ENCODE measurements at regions not wholly inside any gene's neighbourhood (a gene's known extent, or its start where the extent isn't known, plus 50 kb on each side); places are given as distances from the start of the nearest gene placed in this dataset.

DNA sequence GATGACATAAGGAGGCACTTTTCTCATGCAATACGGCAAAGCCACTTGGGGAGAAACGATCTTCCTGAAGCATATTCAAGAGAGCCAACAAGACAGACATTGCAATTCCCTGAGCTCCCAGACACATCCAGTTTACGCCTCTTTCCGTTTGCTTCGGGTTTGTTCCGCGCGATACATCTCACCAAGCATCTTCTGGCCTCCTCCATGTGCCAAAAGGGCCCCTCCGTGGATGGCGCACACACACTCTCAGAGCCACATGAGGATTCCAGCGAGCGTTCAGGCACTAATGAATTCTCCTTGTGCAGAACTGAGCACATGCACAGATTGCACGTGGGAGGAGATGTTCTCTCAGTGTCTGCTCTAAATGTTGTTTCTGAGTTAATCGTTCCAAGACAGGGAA is 146.7 kb upstream of the SHISA6 start:
- Histone ChIP-seq H3K4me3 (ENCODE audit: low read depth in 1 of 3, low read length in 3 of 3) (no peak overlapping the region), H3K9me3 (ENCODE audit: control insufficient read depth in 4 of 4, low read length in 3 of 4) (peaks cover 0 to 2% (median 0%) of the 10 kb centered on the region in 4 donors), H3K4me1 (ENCODE audit: control insufficient read depth in 4 of 4, insufficient read depth in 4 of 4, low read length in 3 of 4) (no peaks in the 10 kb centered on the region), H3K9ac (ENCODE audit: low read depth in 1 of 2, low read length in 2 of 2) (no peak overlapping the region), H3K27me3 (ENCODE audit: control insufficient read depth in 4 of 4, insufficient read depth in 4 of 4, low read length in 3 of 4) (no peaks in the 10 kb centered on the region), H3K27ac (ENCODE audit: low read depth in 1 of 2, low read length in 2 of 2) (no peak overlapping the region), H3K36me3 (ENCODE audit: control insufficient read depth in 4 of 4, insufficient read depth in 3 of 4, low read depth in 1 of 4, low read length in 3 of 4) (no peaks in the 10 kb centered on the region)
- TF ChIP-seq, protein P1, sequence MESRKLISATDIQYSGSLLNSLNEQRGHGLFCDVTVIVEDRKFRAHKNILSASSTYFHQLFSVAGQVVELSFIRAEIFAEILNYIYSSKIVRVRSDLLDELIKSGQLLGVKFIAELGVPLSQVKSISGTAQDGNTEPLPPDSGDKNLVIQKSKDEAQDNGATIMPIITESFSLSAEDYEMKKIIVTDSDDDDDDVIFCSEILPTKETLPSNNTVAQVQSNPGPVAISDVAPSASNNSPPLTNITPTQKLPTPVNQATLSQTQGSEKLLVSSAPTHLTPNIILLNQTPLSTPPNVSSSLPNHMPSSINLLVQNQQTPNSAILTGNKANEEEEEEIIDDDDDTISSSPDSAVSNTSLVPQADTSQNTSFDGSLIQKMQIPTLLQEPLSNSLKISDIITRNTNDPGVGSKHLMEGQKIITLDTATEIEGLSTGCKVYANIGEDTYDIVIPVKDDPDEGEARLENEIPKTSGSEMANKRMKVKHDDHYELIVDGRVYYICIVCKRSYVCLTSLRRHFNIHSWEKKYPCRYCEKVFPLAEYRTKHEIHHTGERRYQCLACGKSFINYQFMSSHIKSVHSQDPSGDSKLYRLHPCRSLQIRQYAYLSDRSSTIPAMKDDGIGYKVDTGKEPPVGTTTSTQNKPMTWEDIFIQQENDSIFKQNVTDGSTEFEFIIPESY (IDR thresholded peaks at IDR 0.05), result no peak
- TF ChIP-seq FOXA1 (IDR thresholded peaks at IDR 0.05) (no peak), HNF4G (IDR thresholded peaks at IDR 0.05) (no peak), RAD21 (IDR thresholded peaks at IDR 0.05) (no peak), RXRA (IDR thresholded peaks at IDR 0.05) (no peak)
- TF ChIP-seq, protein P2, sequence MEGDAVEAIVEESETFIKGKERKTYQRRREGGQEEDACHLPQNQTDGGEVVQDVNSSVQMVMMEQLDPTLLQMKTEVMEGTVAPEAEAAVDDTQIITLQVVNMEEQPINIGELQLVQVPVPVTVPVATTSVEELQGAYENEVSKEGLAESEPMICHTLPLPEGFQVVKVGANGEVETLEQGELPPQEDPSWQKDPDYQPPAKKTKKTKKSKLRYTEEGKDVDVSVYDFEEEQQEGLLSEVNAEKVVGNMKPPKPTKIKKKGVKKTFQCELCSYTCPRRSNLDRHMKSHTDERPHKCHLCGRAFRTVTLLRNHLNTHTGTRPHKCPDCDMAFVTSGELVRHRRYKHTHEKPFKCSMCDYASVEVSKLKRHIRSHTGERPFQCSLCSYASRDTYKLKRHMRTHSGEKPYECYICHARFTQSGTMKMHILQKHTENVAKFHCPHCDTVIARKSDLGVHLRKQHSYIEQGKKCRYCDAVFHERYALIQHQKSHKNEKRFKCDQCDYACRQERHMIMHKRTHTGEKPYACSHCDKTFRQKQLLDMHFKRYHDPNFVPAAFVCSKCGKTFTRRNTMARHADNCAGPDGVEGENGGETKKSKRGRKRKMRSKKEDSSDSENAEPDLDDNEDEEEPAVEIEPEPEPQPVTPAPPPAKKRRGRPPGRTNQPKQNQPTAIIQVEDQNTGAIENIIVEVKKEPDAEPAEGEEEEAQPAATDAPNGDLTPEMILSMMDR (IDR thresholded peaks at IDR 0.05; ENCODE audit: low read depth, low read length, missing input control), result no peak
- TF ChIP-seq, protein P3, sequence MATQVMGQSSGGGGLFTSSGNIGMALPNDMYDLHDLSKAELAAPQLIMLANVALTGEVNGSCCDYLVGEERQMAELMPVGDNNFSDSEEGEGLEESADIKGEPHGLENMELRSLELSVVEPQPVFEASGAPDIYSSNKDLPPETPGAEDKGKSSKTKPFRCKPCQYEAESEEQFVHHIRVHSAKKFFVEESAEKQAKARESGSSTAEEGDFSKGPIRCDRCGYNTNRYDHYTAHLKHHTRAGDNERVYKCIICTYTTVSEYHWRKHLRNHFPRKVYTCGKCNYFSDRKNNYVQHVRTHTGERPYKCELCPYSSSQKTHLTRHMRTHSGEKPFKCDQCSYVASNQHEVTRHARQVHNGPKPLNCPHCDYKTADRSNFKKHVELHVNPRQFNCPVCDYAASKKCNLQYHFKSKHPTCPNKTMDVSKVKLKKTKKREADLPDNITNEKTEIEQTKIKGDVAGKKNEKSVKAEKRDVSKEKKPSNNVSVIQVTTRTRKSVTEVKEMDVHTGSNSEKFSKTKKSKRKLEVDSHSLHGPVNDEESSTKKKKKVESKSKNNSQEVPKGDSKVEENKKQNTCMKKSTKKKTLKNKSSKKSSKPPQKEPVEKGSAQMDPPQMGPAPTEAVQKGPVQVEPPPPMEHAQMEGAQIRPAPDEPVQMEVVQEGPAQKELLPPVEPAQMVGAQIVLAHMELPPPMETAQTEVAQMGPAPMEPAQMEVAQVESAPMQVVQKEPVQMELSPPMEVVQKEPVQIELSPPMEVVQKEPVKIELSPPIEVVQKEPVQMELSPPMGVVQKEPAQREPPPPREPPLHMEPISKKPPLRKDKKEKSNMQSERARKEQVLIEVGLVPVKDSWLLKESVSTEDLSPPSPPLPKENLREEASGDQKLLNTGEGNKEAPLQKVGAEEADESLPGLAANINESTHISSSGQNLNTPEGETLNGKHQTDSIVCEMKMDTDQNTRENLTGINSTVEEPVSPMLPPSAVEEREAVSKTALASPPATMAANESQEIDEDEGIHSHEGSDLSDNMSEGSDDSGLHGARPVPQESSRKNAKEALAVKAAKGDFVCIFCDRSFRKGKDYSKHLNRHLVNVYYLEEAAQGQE (IDR thresholded peaks at IDR 0.05), result no peak
- TF ChIP-seq, protein P4, sequence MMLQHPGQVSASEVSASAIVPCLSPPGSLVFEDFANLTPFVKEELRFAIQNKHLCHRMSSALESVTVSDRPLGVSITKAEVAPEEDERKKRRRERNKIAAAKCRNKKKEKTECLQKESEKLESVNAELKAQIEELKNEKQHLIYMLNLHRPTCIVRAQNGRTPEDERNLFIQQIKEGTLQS (IDR thresholded peaks at IDR 0.05), result no peak
- TF ChIP-seq, protein P5, sequence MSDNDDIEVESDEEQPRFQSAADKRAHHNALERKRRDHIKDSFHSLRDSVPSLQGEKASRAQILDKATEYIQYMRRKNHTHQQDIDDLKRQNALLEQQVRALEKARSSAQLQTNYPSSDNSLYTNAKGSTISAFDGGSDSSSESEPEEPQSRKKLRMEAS (IDR thresholded peaks at IDR 0.05), result no peak
- 92% methylated on average over 14 of the region's 14 CpGs for WGBS
- DNase-seq (ENCODE audit: low spot score), result no peak

DNA sequence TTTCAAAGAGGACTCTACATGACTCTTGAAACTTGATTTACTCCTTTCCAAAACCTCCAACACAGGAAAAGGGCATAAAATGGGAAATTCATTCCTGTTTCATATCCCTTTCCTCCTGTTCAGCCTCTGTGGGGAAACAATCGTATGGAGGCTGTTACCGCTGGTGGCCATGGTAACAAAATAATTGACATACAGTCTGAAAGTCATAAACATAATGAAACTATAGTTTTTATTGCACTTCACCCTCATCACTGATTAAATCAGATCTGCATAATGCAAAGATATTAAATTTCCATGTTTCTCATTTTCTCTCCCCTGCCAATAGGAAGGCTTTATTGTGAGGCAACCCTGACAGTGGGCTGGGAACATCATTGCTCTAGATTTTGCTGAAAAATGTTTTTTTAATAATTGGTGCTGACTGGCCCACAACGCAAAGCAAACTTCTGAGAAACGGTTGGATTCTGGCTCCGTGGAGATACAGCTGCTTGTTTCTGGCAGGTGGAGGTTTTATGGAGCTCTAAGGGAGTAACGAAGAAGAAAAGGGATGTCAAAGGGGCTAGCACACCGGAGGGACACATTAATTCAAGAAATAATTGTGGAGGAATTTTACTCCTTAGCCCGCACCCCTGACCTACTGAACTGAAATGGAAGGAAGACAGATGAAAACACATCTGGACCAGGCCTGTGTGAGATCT is 154.2 kb upstream of the SHISA6 start:
- no peak for TF ChIP-seq FOXA1 (IDR thresholded peaks at IDR 0.05)
- H3K4me1 ChIP-seq (ENCODE audit: control insufficient read depth in 4 of 4, insufficient read depth in 4 of 4, low read length in 3 of 4), result no peaks in the 10 kb centered on the region
- peaks cover 0 to 4% (median 0%) of the 10 kb centered on the region in 4 donors for H3K9me3 ChIP-seq (ENCODE audit: control insufficient read depth in 4 of 4, low read length in 3 of 4)
- WGBS, result 72% methylated on average over 8 of the region's 8 CpGs
- no peak overlapping the region for H3K4me3 ChIP-seq (ENCODE audit: low read depth in 1 of 3, low read length in 3 of 3)
- DNase-seq (ENCODE audit: low spot score), result no peak
- no peak overlapping the region for H3K27ac ChIP-seq (ENCODE audit: low read depth in 1 of 2, low read length in 2 of 2)
- peaks cover 0 to 5% (median 0%) of the 10 kb centered on the region in 4 donors for H3K27me3 ChIP-seq (ENCODE audit: control insufficient read depth in 4 of 4, insufficient read depth in 4 of 4, low read length in 3 of 4)
- no peak overlapping the region for H3K9ac ChIP-seq (ENCODE audit: low read depth in 1 of 2, low read length in 2 of 2)
- no peaks in the 10 kb centered on the region for H3K36me3 ChIP-seq (ENCODE audit: control insufficient read depth in 4 of 4, insufficient read depth in 3 of 4, low read depth in 1 of 4, low read length in 3 of 4)
